Endothelial cell (in vitro differentiated cells): ENCODE measurements at regions not wholly inside any gene's neighbourhood (a gene's known extent, or its start where the extent isn't known, plus 50 kb on each side); places are given as distances from the start of the nearest gene placed in this dataset.

Source experiments
- DNase-seq: peaks from one replicate; pipeline ENCODE4 v3.0.0; 2021; ENCODE audit warnings: low spot score
- H3K27ac Mint-ChIP-seq: one replicate; pipeline ENCODE4 v1.8.0; 2021; ENCODE audit warnings: mixed read lengths, inconsistent platforms; ENCODE audit not compliant: unreplicated experiment
- H3K27me3 Mint-ChIP-seq: one replicate; pipeline ENCODE4 v1.8.0; 2021; ENCODE audit warnings: mild to moderate bottlenecking, moderate library complexity, mixed read lengths, inconsistent platforms; ENCODE audit not compliant: unreplicated experiment
- H3K36me3 Mint-ChIP-seq: one replicate; pipeline ENCODE4 v1.8.0; 2021; ENCODE audit warnings: mild to moderate bottlenecking, low read depth, mixed read lengths, inconsistent platforms; ENCODE audit not compliant: unreplicated experiment
- H3K4me1 Mint-ChIP-seq: one replicate; pipeline ENCODE4 v1.8.0; 2021; ENCODE audit warnings: mild to moderate bottlenecking, mixed read lengths, inconsistent platforms; ENCODE audit not compliant: unreplicated experiment
- H3K4me3 Mint-ChIP-seq: one replicate; pipeline ENCODE4 v1.8.0; 2021; ENCODE audit warnings: mild to moderate bottlenecking, mixed read lengths, inconsistent platforms; ENCODE audit not compliant: unreplicated experiment
- H3K9me3 Mint-ChIP-seq: one replicate; pipeline ENCODE4 v1.8.0; 2021; ENCODE audit warnings: mixed read lengths, inconsistent platforms; ENCODE audit not compliant: unreplicated experiment
- CTCF ChIP-seq: fragments of 200-600 bp; sonication (generic); IDR thresholded peaks from one replicate; pipeline ENCODE4 v1.5.0; 2021; ENCODE audit warnings: antibody characterized with exemption; ENCODE audit not compliant: unreplicated experiment

DNA sequence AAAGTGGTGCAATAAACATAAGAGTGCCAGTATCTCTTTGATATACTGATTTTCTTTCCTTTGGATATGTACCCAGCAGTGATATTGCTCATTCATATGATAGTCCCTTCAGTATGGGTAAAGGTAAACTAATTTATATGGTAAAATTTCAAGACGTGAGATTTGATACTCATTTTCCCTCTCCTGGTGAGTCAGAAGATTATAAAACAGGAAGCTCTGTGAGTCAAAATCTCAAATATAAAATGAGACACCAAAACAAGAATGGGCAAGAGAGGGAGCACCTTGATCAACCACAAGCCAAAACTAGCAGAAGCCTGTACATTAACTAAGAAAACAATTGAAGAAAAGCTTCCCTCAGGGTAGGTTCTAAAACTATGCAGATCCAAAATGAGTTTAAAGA is 216.3 kb downstream of the SLITRK6 start:
- H3K36me3 Mint-ChIP-seq: no peaks in the 10 kb centered on the region
- TF ChIP-seq CTCF: no peak
- H3K27ac Mint-ChIP-seq: no peak overlapping the region
- no peak for DNase-seq
- H3K4me1 Mint-ChIP-seq: peaks cover 5% of the 10 kb centered on the region
- H3K27me3 Mint-ChIP-seq: no peaks in the 10 kb centered on the region
- H3K9me3 Mint-ChIP-seq: no peaks in the 10 kb centered on the region
- H3K4me3 Mint-ChIP-seq: no peak overlapping the region

GRCh38 chr13:85575110-85575509 is 224.1 kb downstream of the SLITRK6 start:
- DNase-seq: no peak
- peaks cover 2% of the 10 kb centered on the region for H3K27me3 Mint-ChIP-seq

DNA sequence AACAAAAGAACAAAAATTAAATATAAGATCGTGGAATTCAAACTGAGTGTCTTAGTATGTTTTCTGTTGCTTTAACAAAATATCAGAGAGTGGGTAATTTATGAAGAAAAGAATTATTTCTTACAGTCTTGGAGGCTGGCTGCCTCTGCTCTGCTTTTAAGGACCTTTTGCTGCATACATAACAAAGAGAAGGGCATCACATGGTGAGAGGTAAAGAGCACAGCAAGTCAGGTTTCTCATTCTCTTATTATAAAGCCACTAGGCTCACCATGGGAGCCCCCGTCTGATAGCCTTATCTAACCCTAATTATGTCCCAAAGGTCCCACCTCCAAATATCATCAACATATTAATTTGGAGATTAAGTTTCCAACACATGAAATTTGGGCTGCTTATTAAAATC is 231.3 kb downstream of the SLITRK6 start:
- no peaks in the 10 kb centered on the region for H3K9me3 Mint-ChIP-seq
- TF ChIP-seq CTCF: no peak
- DNase-seq: no peak
- H3K36me3 Mint-ChIP-seq: no peaks in the 10 kb centered on the region
- peaks cover 5% of the 10 kb centered on the region for H3K4me1 Mint-ChIP-seq
- no peak overlapping the region for H3K27ac Mint-ChIP-seq
- no peak overlapping the region for H3K4me3 Mint-ChIP-seq
- peaks cover 3% of the 10 kb centered on the region for H3K27me3 Mint-ChIP-seq

More at GRCh38 chr13:85575110-85575509, 224.1 kb downstream of the SLITRK6 start:
- Mint-ChIP-seq H3K36me3 (no peaks in the 10 kb centered on the region), H3K9me3 (no peaks in the 10 kb centered on the region), H3K4me3 (no peak overlapping the region), H3K4me1 (peaks cover 5% of the 10 kb centered on the region), H3K27ac (no peak overlapping the region)
- no peak for TF ChIP-seq CTCF

GRCh38 chr13:85565652-85566051 is 233.6 kb downstream of the SLITRK6 start:
- Mint-ChIP-seq H3K4me1 (peaks cover 3% of the 10 kb centered on the region), H3K27ac (no peak overlapping the region), H3K9me3 (no peaks in the 10 kb centered on the region)

DNA sequence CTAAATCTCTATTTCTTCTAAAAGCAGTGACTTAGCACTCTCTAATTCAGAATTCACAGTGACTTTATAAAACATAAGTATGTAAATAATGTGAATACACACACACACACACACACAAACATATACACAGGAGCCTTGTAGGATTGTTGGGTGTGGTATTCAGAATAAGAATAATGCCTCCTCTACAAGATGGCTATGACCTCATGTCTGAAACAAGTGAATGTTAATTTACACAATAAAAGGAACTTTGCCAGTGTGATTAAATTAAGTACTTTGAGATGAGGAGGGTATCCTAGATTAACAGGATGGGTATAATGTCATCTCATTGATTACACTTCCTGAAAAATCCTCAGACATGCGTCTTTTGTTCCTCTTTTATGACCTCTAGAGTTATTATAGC is 234.6 kb downstream of the SLITRK6 start:
- Mint-ChIP-seq H3K4me1 (no peaks in the 10 kb centered on the region), H3K9me3 (no peaks in the 10 kb centered on the region), H3K36me3 (no peaks in the 10 kb centered on the region), H3K27me3 (no peaks in the 10 kb centered on the region), H3K27ac (no peak overlapping the region), H3K4me3 (no peak overlapping the region)
- no peak for DNase-seq
- TF ChIP-seq CTCF: no peak

More at GRCh38 chr13:85565652-85566051, 233.6 kb downstream of the SLITRK6 start:
- H3K36me3 Mint-ChIP-seq: no peaks in the 10 kb centered on the region
- DNase-seq: no peak
- no peak for TF ChIP-seq CTCF
- H3K27me3 Mint-ChIP-seq: peaks cover 3% of the 10 kb centered on the region
- no peak overlapping the region for H3K4me3 Mint-ChIP-seq
